ENCODE measurements at regions not wholly inside any gene's neighbourhood (a gene's known extent, or its start where the extent isn't known, plus 50 kb on each side); places are given as distances from the start of the nearest gene placed in this dataset.

GRCh38 chr13:59445812-59446211 lies 717.9 kb downstream of the DIAPH3 start:
- Histone ChIP-seq H3K4me1 (ENCODE audit: control insufficient read depth in 1 of 2, insufficient read depth in 2 of 2, low read depth in 1 of 2, low read length in 1 of 2) (peaks cover 49 to 50% of the 10 kb centered on the region in 2 experiments; a peak in 3 of 4 replicates), H3K9ac (no peak overlapping the region)
- peak; percentile 12 for DNase-seq

DNA sequence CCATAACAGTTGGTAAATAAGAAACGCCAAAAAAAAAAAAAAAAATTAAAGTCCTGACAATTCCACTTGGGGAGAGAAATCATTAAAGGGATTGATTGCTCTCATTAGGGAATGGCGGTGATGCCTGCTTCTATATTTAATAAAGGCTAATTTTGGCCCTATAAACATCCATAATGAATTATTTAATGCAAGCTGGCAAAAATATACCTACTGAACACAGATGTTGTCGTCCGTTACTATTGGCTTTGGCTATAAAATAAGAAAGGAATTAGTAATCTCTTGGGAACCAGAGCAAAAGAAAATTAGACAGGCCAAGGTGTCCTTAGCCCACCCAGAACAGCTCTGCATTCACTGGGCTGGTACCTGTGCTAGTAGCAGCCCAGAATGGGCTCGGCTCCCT lies 717.3 kb downstream of the DIAPH3 start:
- H3K9ac ChIP-seq = peak overlapping the region; percentile 35; the same call in 1 of the 2 replicates
- ChIA-PET CTCF (interaction anchor here (0.6 to 1.8 kb wide), 9 partner anchors 30 to 1323 kb away, joined by 3 to 7 read pairs (median 3); no protein-coding TSS in a partner anchor), POLR2A (interaction anchor here (0.6 kb wide), 2 partner anchors 51 to 342 kb away, joined by 3 read pairs; no protein-coding TSS in a partner anchor)
- H3K79me2 ChIP-seq (ENCODE audit: insufficient read depth) = no peaks in the 10 kb centered on the region
- no peaks in the 10 kb centered on the region for H3K27me3 ChIP-seq (ENCODE audit: insufficient read depth)
- peaks cover 49 to 55% of the 10 kb centered on the region in 2 experiments; a peak in 3 of 4 replicates for H3K4me1 ChIP-seq (ENCODE audit: control insufficient read depth in 1 of 2, insufficient read depth in 2 of 2, low read depth in 1 of 2, low read length in 1 of 2)
- peak overlapping the region; percentile 8; the same call in 1 of the 2 replicates for H3K4me2 ChIP-seq
- 61% methylated on average over 5 of the region's 5 CpGs for WGBS (ENCODE audit: low lambda C conversion rate)
- H2AFZ ChIP-seq (ENCODE audit: low read depth) = peak overlapping the region; percentile 39
- H3K36me3 ChIP-seq (replicated peaks in 1 of 2; ENCODE audit: control insufficient read depth in 1 of 2, insufficient read depth in 2 of 2, low read length in 1 of 2) = no peaks in the 10 kb centered on the region
- no peaks in the 10 kb centered on the region for H4K20me1 ChIP-seq (ENCODE audit: insufficient read depth)
- peaks cover 21% of the 10 kb centered on the region for H3F3A ChIP-seq (replicated peaks; ENCODE audit: insufficient read depth)
- no peaks in the 10 kb centered on the region for H3K9me2 ChIP-seq
- H3K27ac ChIP-seq (ENCODE audit: low read depth in 2 of 2, low read length in 1 of 2) = peak overlapping the region; percentile 82 to 100
- H3K4me3 ChIP-seq (ENCODE audit: low read depth in 2 of 2, low read length in 1 of 2) = no peak overlapping the region
- DNase-seq = no peak
- H3K9me3 ChIP-seq = no peaks in the 10 kb centered on the region
- TF ChIP-seq RXRA (IDR thresholded peaks at IDR 0.05; ENCODE audit: borderline replicate concordance, low read depth) (no peak), EZH2phosphoT487 (IDR thresholded peaks at IDR 0.05; ENCODE audit: borderline replicate concordance, low read depth) (no peak), USF2 (IDR thresholded peaks at IDR 0.05; ENCODE audit: borderline replicate concordance, low read depth, low read length) (no peak), POLR2AphosphoS5 (IDR thresholded peaks at IDR 0.05; ENCODE audit: low read depth, low read length) (no peak), TEAD4 (IDR thresholded peaks at IDR 0.05; ENCODE audit: borderline replicate concordance, insufficient read depth) (no peak), EP300 (IDR thresholded peaks at IDR 0.05; ENCODE audit: borderline replicate concordance in 1 of 2, low read depth in 1 of 2, low read length in 1 of 2) (no peak), RCOR1 (IDR thresholded peaks at IDR 0.05; ENCODE audit: low read length) (no peak), SIN3A (IDR thresholded peaks at IDR 0.05; ENCODE audit: borderline replicate concordance, low read depth, low read length) (no peak)
- TF ChIP-seq, protein P1, sequence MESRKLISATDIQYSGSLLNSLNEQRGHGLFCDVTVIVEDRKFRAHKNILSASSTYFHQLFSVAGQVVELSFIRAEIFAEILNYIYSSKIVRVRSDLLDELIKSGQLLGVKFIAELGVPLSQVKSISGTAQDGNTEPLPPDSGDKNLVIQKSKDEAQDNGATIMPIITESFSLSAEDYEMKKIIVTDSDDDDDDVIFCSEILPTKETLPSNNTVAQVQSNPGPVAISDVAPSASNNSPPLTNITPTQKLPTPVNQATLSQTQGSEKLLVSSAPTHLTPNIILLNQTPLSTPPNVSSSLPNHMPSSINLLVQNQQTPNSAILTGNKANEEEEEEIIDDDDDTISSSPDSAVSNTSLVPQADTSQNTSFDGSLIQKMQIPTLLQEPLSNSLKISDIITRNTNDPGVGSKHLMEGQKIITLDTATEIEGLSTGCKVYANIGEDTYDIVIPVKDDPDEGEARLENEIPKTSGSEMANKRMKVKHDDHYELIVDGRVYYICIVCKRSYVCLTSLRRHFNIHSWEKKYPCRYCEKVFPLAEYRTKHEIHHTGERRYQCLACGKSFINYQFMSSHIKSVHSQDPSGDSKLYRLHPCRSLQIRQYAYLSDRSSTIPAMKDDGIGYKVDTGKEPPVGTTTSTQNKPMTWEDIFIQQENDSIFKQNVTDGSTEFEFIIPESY (IDR thresholded peaks at IDR 0.05; ENCODE audit: borderline replicate concordance, low read depth) = no peak

More at GRCh38 chr13:59445812-59446211, 717.9 kb downstream of the DIAPH3 start:
- no peak overlapping the region for H3K4me2 ChIP-seq
- no peaks in the 10 kb centered on the region for H4K20me1 ChIP-seq (ENCODE audit: insufficient read depth)
- H3K9me3 ChIP-seq = no peaks in the 10 kb centered on the region
- H3K27ac ChIP-seq (ENCODE audit: low read depth in 2 of 2, low read length in 1 of 2) = peak overlapping the region; percentile 82 to 100; a peak in 3 of 4 replicates
- POLR2A ChIA-PET = no interaction called here
- no peaks in the 10 kb centered on the region for H3K79me2 ChIP-seq (ENCODE audit: insufficient read depth)
- no peaks in the 10 kb centered on the region for H3K27me3 ChIP-seq (ENCODE audit: insufficient read depth)
- no peaks in the 10 kb centered on the region for H3K9me2 ChIP-seq
- peaks cover 21% of the 10 kb centered on the region for H3F3A ChIP-seq (replicated peaks; ENCODE audit: insufficient read depth)
- no peaks in the 10 kb centered on the region for H3K36me3 ChIP-seq (replicated peaks in 1 of 2; ENCODE audit: control insufficient read depth in 1 of 2, insufficient read depth in 2 of 2, low read length in 1 of 2)
- H2AFZ ChIP-seq (ENCODE audit: low read depth) = peak overlapping the region; percentile 39; the same call in 1 of the 2 replicates
- 68% methylated on average over 2 of the region's 2 CpGs for WGBS (ENCODE audit: low lambda C conversion rate)
- TF ChIP-seq RAD21 (IDR thresholded peaks at IDR 0.05; ENCODE audit: low read length) (no peak; the same call in 1 of the 2 replicates), GATA2 (CRISPR knock-in tag; IDR thresholded peaks at IDR 0.05) (no peak), EP300 (IDR thresholded peaks at IDR 0.05; ENCODE audit: borderline replicate concordance in 1 of 2, low read depth in 1 of 2, low read length in 1 of 2) (peak in 1 of 2 experiments; percentile 51; a peak in 1 of 4 replicates), SIN3A (IDR thresholded peaks at IDR 0.05; ENCODE audit: borderline replicate concordance, low read depth, low read length) (no peak), RFX5 (IDR thresholded peaks at IDR 0.05; ENCODE audit: low read length) (no peak), REST (IDR thresholded peaks at IDR 0.05; ENCODE audit: low read depth, low read length) (no peak)
- TF ChIP-seq, protein P2, sequence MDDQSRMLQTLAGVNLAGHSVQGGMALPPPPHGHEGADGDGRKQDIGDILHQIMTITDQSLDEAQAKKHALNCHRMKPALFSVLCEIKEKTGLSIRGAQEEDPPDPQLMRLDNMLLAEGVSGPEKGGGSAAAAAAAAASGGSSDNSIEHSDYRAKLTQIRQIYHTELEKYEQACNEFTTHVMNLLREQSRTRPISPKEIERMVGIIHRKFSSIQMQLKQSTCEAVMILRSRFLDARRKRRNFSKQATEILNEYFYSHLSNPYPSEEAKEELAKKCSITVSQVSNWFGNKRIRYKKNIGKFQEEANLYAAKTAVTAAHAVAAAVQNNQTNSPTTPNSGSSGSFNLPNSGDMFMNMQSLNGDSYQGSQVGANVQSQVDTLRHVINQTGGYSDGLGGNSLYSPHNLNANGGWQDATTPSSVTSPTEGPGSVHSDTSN (IDR thresholded peaks at IDR 0.05) = no peak
- CTCF ChIA-PET = interaction anchor here (1.0 to 1.8 kb wide), 4 partner anchors 54 to 325 kb away, joined by 3 to 4 read pairs (median 4); no protein-coding TSS in a partner anchor
- H3K4me3 ChIP-seq (ENCODE audit: low read depth in 2 of 2, low read length in 1 of 2) = no peak overlapping the region
